LNCaP clone FGC (cell line): ENCODE measurements at regions not wholly inside any gene's neighbourhood (a gene's known extent, or its start where the extent isn't known, plus 50 kb on each side); places are given as distances from the start of the nearest gene placed in this dataset.

Experiments
- DNase-seq: peaks from one replicate; pipeline ENCODE4 v3.0.0-alpha.2; 2011; ENCODE audit warnings: low read depth
- H3K4me3 ChIP-seq: 2 replicates; pipeline ENCODE4 v1.5.1; 2011; ENCODE audit warnings: mild to moderate bottlenecking, low read depth, low read length, control low read depth
- TF ChIP-seq, protein P1 (sequence below): IDR thresholded peaks from 2 replicates; pipeline ENCODE4 v1.5.1; 2012; ENCODE audit warnings: mild to moderate bottlenecking; ENCODE audit not compliant: control insufficient read depth, insufficient read depth; ENCODE audit errors: extremely low read depth

- no peak for DNase-seq
- TF ChIP-seq, protein P1, sequence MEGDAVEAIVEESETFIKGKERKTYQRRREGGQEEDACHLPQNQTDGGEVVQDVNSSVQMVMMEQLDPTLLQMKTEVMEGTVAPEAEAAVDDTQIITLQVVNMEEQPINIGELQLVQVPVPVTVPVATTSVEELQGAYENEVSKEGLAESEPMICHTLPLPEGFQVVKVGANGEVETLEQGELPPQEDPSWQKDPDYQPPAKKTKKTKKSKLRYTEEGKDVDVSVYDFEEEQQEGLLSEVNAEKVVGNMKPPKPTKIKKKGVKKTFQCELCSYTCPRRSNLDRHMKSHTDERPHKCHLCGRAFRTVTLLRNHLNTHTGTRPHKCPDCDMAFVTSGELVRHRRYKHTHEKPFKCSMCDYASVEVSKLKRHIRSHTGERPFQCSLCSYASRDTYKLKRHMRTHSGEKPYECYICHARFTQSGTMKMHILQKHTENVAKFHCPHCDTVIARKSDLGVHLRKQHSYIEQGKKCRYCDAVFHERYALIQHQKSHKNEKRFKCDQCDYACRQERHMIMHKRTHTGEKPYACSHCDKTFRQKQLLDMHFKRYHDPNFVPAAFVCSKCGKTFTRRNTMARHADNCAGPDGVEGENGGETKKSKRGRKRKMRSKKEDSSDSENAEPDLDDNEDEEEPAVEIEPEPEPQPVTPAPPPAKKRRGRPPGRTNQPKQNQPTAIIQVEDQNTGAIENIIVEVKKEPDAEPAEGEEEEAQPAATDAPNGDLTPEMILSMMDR, result no peak
- H3K4me3 ChIP-seq, result no peak overlapping the region
These were observed 124.4 kb upstream of the TMEM161B start for GRCh38 chr5:88393042-88393441.

DNA sequence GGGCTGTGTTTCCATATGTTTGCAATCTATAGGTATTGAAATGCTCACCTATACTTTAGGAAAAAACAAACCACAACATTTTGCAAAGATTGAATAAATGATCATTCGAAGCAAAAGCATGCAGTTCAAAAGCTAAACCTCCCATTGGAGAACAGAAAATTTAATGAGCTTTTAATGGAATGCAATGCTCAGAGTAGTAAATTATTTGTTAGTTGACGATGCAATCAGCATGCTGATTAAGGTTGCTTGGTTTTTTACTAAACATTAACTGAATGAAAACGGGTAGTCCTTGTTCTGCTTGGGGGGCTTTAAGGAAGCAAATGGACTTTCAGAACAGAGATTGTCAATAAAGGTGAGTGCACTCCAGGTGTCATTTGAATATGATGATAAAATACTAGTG is 123.3 kb upstream of the TMEM161B start:
- no peak for DNase-seq
- TF ChIP-seq, protein P1, result no peak
- no peak overlapping the region for H3K4me3 ChIP-seq

DNA sequence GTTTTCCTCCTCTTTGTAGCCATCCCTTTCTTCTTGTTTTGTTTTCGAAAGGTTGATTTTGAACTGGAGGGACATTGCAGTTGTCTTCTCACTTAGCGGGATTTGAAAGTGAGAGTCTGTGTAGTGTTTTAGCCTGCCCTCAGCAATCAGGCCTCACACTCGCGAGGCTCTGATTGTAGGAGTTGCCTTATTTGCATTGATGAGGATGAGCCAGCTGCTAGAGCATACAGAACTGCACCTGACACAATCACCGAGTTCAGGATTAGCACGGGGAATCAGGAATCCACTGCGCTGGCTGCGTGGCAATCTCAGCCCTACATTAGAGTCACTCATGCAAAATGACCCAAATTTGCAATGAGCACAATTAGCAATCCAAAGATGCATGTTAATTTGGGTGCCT is 122.5 kb upstream of the TMEM161B start:
- TF ChIP-seq, protein P1, result no peak
- DNase-seq, result no peak
- H3K4me3 ChIP-seq, result no peak overlapping the region

DNA sequence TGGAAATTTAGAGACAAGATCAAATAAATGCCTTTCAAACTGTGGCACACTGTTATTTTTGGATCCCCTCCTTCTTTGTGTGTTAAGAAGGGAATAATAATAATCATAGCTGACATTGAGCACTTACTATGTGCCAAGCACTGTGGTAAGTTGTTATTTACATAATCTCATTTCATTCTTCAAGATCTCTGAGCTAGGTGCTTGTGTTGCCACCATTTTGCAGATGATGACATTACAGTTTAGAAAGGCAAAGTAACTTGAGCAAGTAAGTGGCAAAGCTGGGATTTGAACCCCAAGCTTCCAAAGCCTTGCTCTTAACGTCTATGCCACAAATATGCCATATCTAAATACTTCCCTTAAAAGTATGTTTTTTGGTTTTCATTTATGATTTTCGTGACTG is 121.8 kb upstream of the TMEM161B start:
- no peak for DNase-seq
- TF ChIP-seq, protein P1, result no peak
- no peak overlapping the region for H3K4me3 ChIP-seq

DNA sequence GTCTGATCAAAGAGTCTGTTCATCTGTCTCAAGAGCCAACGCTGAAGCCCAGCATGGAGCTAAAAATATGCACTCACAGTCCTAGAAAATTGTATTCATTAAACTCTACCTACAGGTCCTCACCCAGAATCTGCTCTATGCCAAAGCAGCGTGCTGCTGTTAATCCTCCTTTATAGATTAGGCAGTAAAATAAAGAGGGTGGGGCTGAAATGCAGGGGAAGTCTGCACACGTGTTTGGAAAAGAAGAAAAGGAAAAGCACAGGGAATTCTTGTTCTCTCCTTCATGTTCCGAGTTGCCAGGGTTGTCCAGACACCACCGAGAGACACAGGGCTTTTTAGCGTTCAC is 121.4 kb upstream of the TMEM161B start:
- TF ChIP-seq, protein P1, result no peak
- no peak for DNase-seq
- H3K4me3 ChIP-seq, result no peak overlapping the region

GRCh38 chr5:88389338-88390095 is 120.9 kb upstream of the TMEM161B start:
- TF ChIP-seq, protein P1, result no peak
- DNase-seq, result no peak
- H3K4me3 ChIP-seq, result no peak overlapping the region
